ENCODE measurements at regions not wholly inside any gene's neighbourhood (a gene's known extent, or its start where the extent isn't known, plus 50 kb on each side); places are given as distances from the start of the nearest gene placed in this dataset.
"Not testable (repeated sequence)": the region's sequence is repeated elsewhere in the genome, so short reads cannot be mapped to it uniquely, and the experiment has no call there.

- not testable (repeated sequence) for DNase-seq
Measured at GRCh38 chr5:34372739-34373138, 283.4 kb upstream of the RAI14 start.

GRCh38 chr5:34377651-34378050 is 278.5 kb upstream of the RAI14 start:
- ATAC-seq; intact Hi-C loops (cut with DNase I): not testable (repeated sequence)
- 49 to 56% methylated on average over 2 of the region's 2 CpGs for WGBS, 2 donors

More at GRCh38 chr5:34372739-34373138, 283.4 kb upstream of the RAI14 start:
- ATAC-seq; intact Hi-C loops (cut with DNase I); H3K4me1 ChIP-seq; H3K4me3 ChIP-seq; H3K9me3 ChIP-seq; H3K36me3 ChIP-seq (replicated peaks in 1 of 2; ENCODE audit: insufficient read depth in 1 of 2, low read depth in 2 of 2); H3K27ac ChIP-seq; H3K27me3 ChIP-seq: not testable (repeated sequence)
- 32 to 33% methylated on average over 5 of the region's 5 CpGs for WGBS, 2 donors

GRCh38 chr5:34378498-34378897 is 277.6 kb upstream of the RAI14 start:
- H3K4me1 ChIP-seq; H3K9me3 ChIP-seq; H3K4me3 ChIP-seq; intact Hi-C loops (cut with DNase I); DNase-seq; H3K27ac ChIP-seq; ATAC-seq; H3K27me3 ChIP-seq; H3K36me3 ChIP-seq (replicated peaks in 1 of 2; ENCODE audit: insufficient read depth in 1 of 2, low read depth in 2 of 2): not testable (repeated sequence)
- 74 to 78% methylated on average over 2 of the region's 2 CpGs for WGBS, 2 donors

More at GRCh38 chr5:34377651-34378050, 278.5 kb upstream of the RAI14 start:
- not testable (repeated sequence) for H3K27ac ChIP-seq; H3K9me3 ChIP-seq; H3K4me1 ChIP-seq; H3K4me3 ChIP-seq; H3K36me3 ChIP-seq (replicated peaks in 1 of 2; ENCODE audit: insufficient read depth in 1 of 2, low read depth in 2 of 2); H3K27me3 ChIP-seq; DNase-seq

GRCh38 chr5:34388754-34389153 is 267.4 kb upstream of the RAI14 start:
- H3K4me3 ChIP-seq; intact Hi-C loops (cut with DNase I); H3K9me3 ChIP-seq; DNase-seq; H3K4me1 ChIP-seq; H3K27ac ChIP-seq; ATAC-seq; H3K36me3 ChIP-seq (replicated peaks in 1 of 2; ENCODE audit: insufficient read depth in 1 of 2, low read depth in 2 of 2); H3K27me3 ChIP-seq: not testable (repeated sequence)
- 47% methylated on average over 3 of the region's 3 CpGs; no CpG with 5 or more reads in 1 of the 2 donors for WGBS, 2 donors

GRCh38 chr5:34409373-34409772 is 246.8 kb upstream of the RAI14 start:
- intact Hi-C loops (cut with DNase I): no loop called here
- H3K27me3 ChIP-seq: no peaks in the 10 kb centered on the region
- H3K36me3 ChIP-seq (replicated peaks in 1 of 2; ENCODE audit: insufficient read depth in 1 of 2, low read depth in 2 of 2): no peaks in the 10 kb centered on the region
- no peak for ATAC-seq
- no peak for TF ChIP-seq CTCF (IDR thresholded peaks at IDR 0.05)
- TF ChIP-seq POLR2A (IDR thresholded peaks at IDR 0.05): no peak
- H3K27ac ChIP-seq: no peak overlapping the region
- no peak overlapping the region for H3K4me3 ChIP-seq
- DNase-seq: no peak
- H3K9me3 ChIP-seq: no peaks in the 10 kb centered on the region
- H3K4me1 ChIP-seq: no peaks in the 10 kb centered on the region

GRCh38 chr5:34410411-34411139 is 245.6 kb upstream of the RAI14 start:
- ATAC-seq: no peak
- DNase-seq: no peak
- H3K27ac ChIP-seq: no peak overlapping the region
- H3K9me3 ChIP-seq: no peaks in the 10 kb centered on the region
- H3K36me3 ChIP-seq (replicated peaks in 1 of 2; ENCODE audit: insufficient read depth in 1 of 2, low read depth in 2 of 2): no peaks in the 10 kb centered on the region
- no peak overlapping the region for H3K4me3 ChIP-seq
- intact Hi-C loops (cut with DNase I): no loop called here
- 55 to 64% methylated on average over 2 of the region's 2 CpGs for WGBS, 2 donors
- TF ChIP-seq CTCF (IDR thresholded peaks at IDR 0.05): no peak
- TF ChIP-seq POLR2A (IDR thresholded peaks at IDR 0.05): no peak
- H3K4me1 ChIP-seq: no peaks in the 10 kb centered on the region
- no peaks in the 10 kb centered on the region for H3K27me3 ChIP-seq
